Body of pancreas (tissue), 4 donors: ENCODE measurements at regions not wholly inside any gene's neighbourhood (a gene's known extent, or its start where the extent isn't known, plus 50 kb on each side); places are given as distances from the start of the nearest gene placed in this dataset.

Experiments used
- ATAC-seq: fragments of 150-250 bp; one replicate; pipeline ENCODE4 v1.9.1; 2016
- DNase-seq, 4 donors: peaks; one replicate each; pipeline ENCODE4 v3.0.0-alpha.2; 2019
- H3K27ac ChIP-seq, 4 donors: fragments of 200-600 bp; sonication (generic); 1 replicate in 3 of 4; 2 replicates in 1 of 4; pipeline versions ENCODE4 v1.5.1 to v1.6.1; 2016 to 2019; ENCODE audit warnings: mild to moderate bottlenecking in 1 of 4, mixed read lengths in 1 of 4, moderate library complexity in 1 of 4
- H3K27me3 ChIP-seq, 2 donors: fragments of 200-600 bp; sonication (generic); one replicate each; pipeline ENCODE4 v1.6.0; 2016; ENCODE audit warnings: mild to moderate bottlenecking in 1 of 2
- H3K36me3 ChIP-seq, 2 donors: fragments of 200-600 bp; sonication (generic); replicated peaks in 1 of 2; 2 replicates each; pipeline ENCODE4 v1.5.1; 2016; ENCODE audit warnings: low read depth in 2 of 2; ENCODE audit not compliant: insufficient read depth in 1 of 2
- H3K4me1 ChIP-seq: fragments of 200-600 bp; sonication (generic); one replicate; pipeline ENCODE4 v1.6.0; 2016
- H3K4me3 ChIP-seq, 2 donors: fragments of 200-600 bp; sonication (generic); 1 replicate in 1 of 2; 2 replicates in 1 of 2; pipeline ENCODE4 v1.5.1; 2016 to 2019
- H3K9me3 ChIP-seq, 3 donors: fragments of 200-600 bp; sonication (generic); 1 replicate in 2 of 3; 2 replicates in 1 of 3; pipeline ENCODE4 v1.5.1; 2016
- POLR2A ChIP-seq, 3 donors: fragments of 450-650 bp; IDR thresholded peaks; one replicate each; pipeline ENCODE4 v1.6.1; 2016; ENCODE audit warnings: antibody characterized with exemption in 3 of 3, mild to moderate bottlenecking in 2 of 3
- WGBS, 2 donors: methylation state at CpG; one replicate each; pipeline ENCODE4 v1.1.5; 2017; 5-methylcytosine and 5-hydroxymethylcytosine counted together
- intact Hi-C: fragments of 100-400 bp; cut with DNase I; formaldehyde crosslinking; loops from one replicate; pipeline ENCODE4 v1.15.1; 2023
- TF ChIP-seq, protein P1 (sequence below), 7 experiments: fragments of 450-650 bp in 4 of 7; fragments of 200-600 bp in 3 of 7; sonication (generic) in 3 of 7; IDR thresholded peaks; one replicate each; pipeline ENCODE4 v1.5.1; 2016 to 2019; ENCODE audit warnings: antibody characterized with exemption in 7 of 7

DNA sequence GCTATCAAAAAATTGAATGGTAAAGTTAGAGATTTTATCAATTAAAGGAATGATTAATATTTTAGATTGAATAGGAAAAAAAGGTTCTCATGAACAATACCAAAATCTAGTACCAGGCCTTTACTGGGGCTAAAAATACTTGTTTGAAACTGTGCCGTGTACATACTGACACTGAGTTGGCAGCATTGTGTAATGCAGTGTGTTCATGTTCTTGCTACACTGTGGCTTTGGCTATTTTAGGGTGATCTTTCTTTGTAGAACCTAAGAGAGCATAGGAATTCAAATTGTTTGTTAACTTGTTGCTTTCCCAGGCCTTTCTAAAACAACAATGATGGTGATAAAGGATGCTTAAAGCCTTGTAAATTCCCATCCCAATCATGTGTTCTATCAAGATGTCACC, 80.9 kb downstream of the KIF4B start:
- intact Hi-C loops = no loop called here
- H3K9me3 ChIP-seq = no peaks in the 10 kb centered on the region
- DNase-seq (no peak), ATAC-seq (no peak)
- no peaks in the 10 kb centered on the region for H3K4me1 ChIP-seq
- H3K27ac ChIP-seq = no peak overlapping the region
- TF ChIP-seq POLR2A (IDR thresholded peaks at IDR 0.05) = no peak
- TF ChIP-seq, protein P1, sequence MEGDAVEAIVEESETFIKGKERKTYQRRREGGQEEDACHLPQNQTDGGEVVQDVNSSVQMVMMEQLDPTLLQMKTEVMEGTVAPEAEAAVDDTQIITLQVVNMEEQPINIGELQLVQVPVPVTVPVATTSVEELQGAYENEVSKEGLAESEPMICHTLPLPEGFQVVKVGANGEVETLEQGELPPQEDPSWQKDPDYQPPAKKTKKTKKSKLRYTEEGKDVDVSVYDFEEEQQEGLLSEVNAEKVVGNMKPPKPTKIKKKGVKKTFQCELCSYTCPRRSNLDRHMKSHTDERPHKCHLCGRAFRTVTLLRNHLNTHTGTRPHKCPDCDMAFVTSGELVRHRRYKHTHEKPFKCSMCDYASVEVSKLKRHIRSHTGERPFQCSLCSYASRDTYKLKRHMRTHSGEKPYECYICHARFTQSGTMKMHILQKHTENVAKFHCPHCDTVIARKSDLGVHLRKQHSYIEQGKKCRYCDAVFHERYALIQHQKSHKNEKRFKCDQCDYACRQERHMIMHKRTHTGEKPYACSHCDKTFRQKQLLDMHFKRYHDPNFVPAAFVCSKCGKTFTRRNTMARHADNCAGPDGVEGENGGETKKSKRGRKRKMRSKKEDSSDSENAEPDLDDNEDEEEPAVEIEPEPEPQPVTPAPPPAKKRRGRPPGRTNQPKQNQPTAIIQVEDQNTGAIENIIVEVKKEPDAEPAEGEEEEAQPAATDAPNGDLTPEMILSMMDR (IDR thresholded peaks at IDR 0.05) = no peak
- H3K36me3 ChIP-seq = no peaks in the 10 kb centered on the region
- 67 to 70% methylated on average over 1 of the region's 1 CpG for WGBS, 2 donors
- no peaks in the 10 kb centered on the region for H3K27me3 ChIP-seq
- H3K4me3 ChIP-seq = no peak overlapping the region

DNA sequence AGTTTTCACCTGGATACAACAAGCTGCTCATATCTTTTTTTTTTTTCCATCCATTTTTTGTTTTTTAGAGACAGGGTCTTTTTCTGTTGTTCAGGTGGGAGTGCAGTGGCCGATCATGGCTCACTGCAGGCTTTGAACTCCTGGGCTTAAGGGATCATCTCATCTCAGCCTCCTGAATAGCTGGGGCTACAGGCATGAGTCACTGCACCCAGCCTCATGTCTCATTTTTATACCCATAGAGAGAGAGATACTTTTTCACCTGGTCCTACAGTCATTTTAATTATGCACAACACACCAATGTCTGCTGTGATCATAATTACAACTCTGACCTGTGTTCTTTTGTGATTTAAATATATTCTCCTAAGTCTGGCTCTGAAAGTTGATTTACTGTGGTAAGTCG, 84.4 kb downstream of the KIF4B start:
- WGBS, 2 donors = 63 to 76% methylated on average over 2 of the region's 2 CpGs
- Histone ChIP-seq H3K36me3 (no peaks in the 10 kb centered on the region), H3K27ac (no peak overlapping the region), H3K4me1 (no peaks in the 10 kb centered on the region), H3K27me3 (no peaks in the 10 kb centered on the region), H3K4me3 (no peak overlapping the region), H3K9me3 (no peaks in the 10 kb centered on the region)
- TF ChIP-seq, protein P1 (IDR thresholded peaks at IDR 0.05) = no peak
- TF ChIP-seq POLR2A (IDR thresholded peaks at IDR 0.05) = no peak
- ATAC-seq (no peak), DNase-seq (no peak)
- intact Hi-C loops = no loop called here

DNA sequence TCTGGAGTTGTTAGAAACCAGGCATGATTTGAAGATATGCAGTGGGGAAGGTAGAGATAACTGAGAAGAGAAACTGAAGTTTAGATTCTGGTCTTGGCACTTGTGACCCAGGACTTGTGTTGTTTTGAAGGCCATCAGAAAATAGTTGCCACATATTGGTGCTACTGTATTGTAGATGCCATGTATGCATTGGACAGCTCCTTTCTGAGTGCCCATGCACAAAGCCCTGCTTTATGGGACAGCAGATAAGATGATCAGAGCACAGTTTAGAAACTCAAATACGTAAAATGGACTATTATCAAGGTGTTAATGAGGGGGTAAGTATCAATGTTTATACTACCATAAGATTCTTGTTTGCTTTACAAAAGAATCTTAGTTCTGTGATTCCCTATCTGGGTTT, 84.9 kb downstream of the KIF4B start:
- no peak overlapping the region for H3K27ac ChIP-seq
- H3K4me1 ChIP-seq = no peaks in the 10 kb centered on the region
- ATAC-seq = no peak
- WGBS, 2 donors = 7 to 14% methylated on average over 1 of the region's 1 CpG
- no peak for DNase-seq
- TF ChIP-seq, protein P1 (IDR thresholded peaks at IDR 0.05) = no peak
- no peak for TF ChIP-seq POLR2A (IDR thresholded peaks at IDR 0.05)
- H3K36me3 ChIP-seq = no peaks in the 10 kb centered on the region
- intact Hi-C loops = no loop called here
- H3K27me3 ChIP-seq = no peaks in the 10 kb centered on the region
- no peaks in the 10 kb centered on the region for H3K9me3 ChIP-seq
- no peak overlapping the region for H3K4me3 ChIP-seq

DNA sequence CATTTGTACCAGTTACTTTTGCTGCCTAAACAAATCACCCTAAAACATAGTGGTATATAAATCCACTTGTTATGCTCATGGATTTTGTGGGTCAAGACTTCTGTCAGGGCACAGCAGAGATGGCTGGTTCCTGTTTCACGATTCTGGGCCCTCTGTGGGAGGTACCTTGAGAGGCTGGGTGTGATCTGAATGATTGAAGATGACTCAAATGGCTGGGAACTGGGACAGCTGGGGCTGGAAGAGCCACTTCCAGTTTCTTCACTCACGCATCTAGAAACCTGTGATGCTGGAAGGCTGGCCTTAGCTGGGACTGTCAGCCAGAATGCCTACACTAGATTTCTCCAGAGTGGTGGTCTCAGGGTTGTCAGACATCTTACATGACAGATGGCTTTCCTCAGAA, 88.1 kb downstream of the KIF4B start:
- Histone ChIP-seq H3K4me3 (no peak overlapping the region), H3K27ac (no peak overlapping the region), H3K4me1 (no peaks in the 10 kb centered on the region), H3K9me3 (no peaks in the 10 kb centered on the region), H3K36me3 (no peaks in the 10 kb centered on the region), H3K27me3 (no peaks in the 10 kb centered on the region)
- no peak for TF ChIP-seq POLR2A (IDR thresholded peaks at IDR 0.05)
- TF ChIP-seq, protein P1 (IDR thresholded peaks at IDR 0.05) = no peak
- ATAC-seq (no peak), DNase-seq (no peak)
- intact Hi-C loops = no loop called here
- WGBS, 2 donors = 15 to 30% methylated on average over 2 of the region's 2 CpGs

DNA sequence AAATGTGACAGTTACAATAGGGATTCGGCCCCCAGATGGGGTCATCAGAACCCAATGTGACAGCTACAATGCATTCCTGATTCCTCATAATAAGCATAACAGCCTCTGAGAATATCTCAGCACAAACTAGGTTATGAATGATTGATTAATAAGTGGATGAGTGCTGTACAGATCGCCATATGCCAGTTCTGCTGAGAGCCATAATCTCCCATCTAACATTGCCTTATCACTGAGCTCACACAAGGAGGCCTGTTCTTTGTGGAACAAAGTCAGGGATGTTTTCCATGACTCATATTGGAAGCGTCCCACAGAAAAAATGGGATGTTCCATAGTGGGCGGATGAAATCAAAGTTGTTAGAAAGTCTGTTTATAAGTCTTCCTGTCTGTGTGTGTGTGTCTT, 89.6 kb downstream of the KIF4B start:
- Histone ChIP-seq H3K27me3 (no peaks in the 10 kb centered on the region), H3K36me3 (no peaks in the 10 kb centered on the region), H3K4me1 (no peaks in the 10 kb centered on the region), H3K27ac (no peak overlapping the region), H3K9me3 (no peaks in the 10 kb centered on the region), H3K4me3 (no peak overlapping the region)
- intact Hi-C loops = no loop called here
- 67% methylated on average over 4 of the region's 4 CpGs for WGBS, 2 donors
- DNase-seq (no peak), ATAC-seq (no peak)
- TF ChIP-seq POLR2A (IDR thresholded peaks at IDR 0.05) = no peak
- TF ChIP-seq, protein P1 (IDR thresholded peaks at IDR 0.05) = no peak
